ENCODE measurements at regions not wholly inside any gene's neighbourhood (a gene's known extent, or its start where the extent isn't known, plus 50 kb on each side); places are given as distances from the start of the nearest gene placed in this dataset.

GRCh38 chr2:21415234-21415633 lies 291.5 kb downstream of the TDRD15 start:
- 0 out of 2 replicates have a peak, but pooled peaks have one; percentile 14 for TF ChIP-seq CTCF (IDR thresholded peaks at IDR 0.05; ENCODE audit: low read depth, low read length)
- no peak for TF ChIP-seq EZH2phosphoT487 (IDR thresholded peaks at IDR 0.05; ENCODE audit: low read depth)
